Heart right ventricle (tissue), 16 donors: ENCODE measurements at regions not wholly inside any gene's neighbourhood (a gene's known extent, or its start where the extent isn't known, plus 50 kb on each side); places are given as distances from the start of the nearest gene placed in this dataset.

Experiments used
- ATAC-seq, 8 donors: fragments of 200-7000 bp; cut with Tn5 transposase; one replicate each; pipeline ENCODE4 v1.9.1; 2020; ENCODE audit warnings: mild to moderate bottlenecking in 8 of 8, moderate library complexity in 8 of 8, moderate number of reproducible peaks in 1 of 8
- DNase-seq, 2 donors: peaks; one replicate each; pipeline ENCODE4 v3.0.0-alpha.2; 2020
- H3K27ac ChIP-seq, 10 donors: fragments of 200-600 bp; sonication (generic) in 2 of 10; one replicate each; pipeline versions ENCODE4 v1.5.0 to v1.8.0; 2020 to 2022; ENCODE audit warnings: mild to moderate bottlenecking in 3 of 10
- H3K27me3 ChIP-seq, 7 donors: fragments of 200-600 bp; one replicate each; pipeline ENCODE4 v1.8.0; 2021 to 2022; ENCODE audit warnings: mild to moderate bottlenecking in 2 of 7
- H3K36me3 ChIP-seq, 9 donors: fragments of 200-600 bp; sonication (generic) in 1 of 9; one replicate each; pipeline versions ENCODE4 v1.5.0 to v1.8.0; 2020 to 2022; ENCODE audit warnings: mild to moderate bottlenecking in 2 of 9
- H3K4me1 ChIP-seq, 9 donors: fragments of 200-600 bp; sonication (generic) in 1 of 9; one replicate each; pipeline versions ENCODE4 v1.5.0 to v1.8.0; 2020 to 2022; ENCODE audit warnings: mild to moderate bottlenecking in 4 of 9
- H3K4me3 ChIP-seq, 10 donors: fragments of 200-600 bp; sonication (generic) in 2 of 10; one replicate each; pipeline versions ENCODE4 v1.5.0 to v1.8.0; 2020 to 2022; ENCODE audit warnings: mild to moderate bottlenecking in 7 of 10, moderate library complexity in 2 of 10
- H3K9me3 ChIP-seq, 11 donors: fragments of 200-600 bp in 10 of 11; sonication (generic) in 2 of 11; one replicate each; pipeline versions ENCODE4 v1.5.0 to v1.8.0; 2013 to 2022; ENCODE audit warnings: mild to moderate bottlenecking in 2 of 11, control low read depth in 1 of 11, moderate library complexity in 1 of 11
- CTCF ChIP-seq, 9 donors: fragments of 200-600 bp; sonication (generic) in 2 of 9; IDR thresholded peaks; one replicate each; pipeline versions ENCODE4 v1.5.0 to v1.8.0; 2021 to 2022; ENCODE audit warnings: antibody characterized with exemption in 9 of 9, mild to moderate bottlenecking in 5 of 9, moderate library complexity in 1 of 9
- WGBS, 2 donors: extraction: QIAGEN DNeasy Blood & Tissue Kit; methylation state at CpG; one replicate each; pipeline ENCODE4 v1.1.7; 2013; ENCODE audit warnings: inconsistent platforms in 1 of 2; 5-methylcytosine and 5-hydroxymethylcytosine counted together
- intact Hi-C, 10 donors: fragments of 100-400 bp; cut with DNase I; formaldehyde crosslinking; loops; one replicate each; pipeline versions ENCODE4 v1.11.1 to v1.14.2; 2022
- donor health status: Arrhythmogenic right ventricular cardiomyopathy.
- donor health status: ischemic (EF 13 %, LVEDD 7.1; RV severe dilation, severe dysfunction).
- donor health status: healthy with polysubstance abuse.
- donor health status: DM: no; HTN: yes; CAD: no.
- donor health status: DM: no; HTN: no; CAD: no.
- donor health status: ischemic (EF 25% LVEDD 6.9; RV normal size, moderate dysfunction).
- donor health status: ischemic (EF 25% LVEDD 5.7; RV mildly dilated, moderate dysfunction).
- donor health status: healthy.
- donor health status: DM: yes; HTN: yes; CAD: no.
- donor health status: Ischemic cardiomyopathy.
- donor health status: ischemic (EF 35%, LVEDD 5.7; RV mildly dilated, moderate dysfunction).
- donor health status: nonischemic (EF 11% LVEDD 7.7; RV severe dilation, severe dysfunction).
- donor health status: DM: yes; HTN: yes; CAD: no.
- donor health status: PGD.
- donor health status: ischemic (EF 29% LVEDD 5.4; RV normal size, mild dysfunction).
- donor health status: nonischemic (EF 23%, LVEDD 6.1; RV moderate dilation, normal function).

- no peak overlapping the region for H3K27ac ChIP-seq
- 23 to 29% methylated on average over 1 of the region's 1 CpG for WGBS, 2 donors
Observed at GRCh38 chr9:117907420-117907819, 203.2 kb downstream of the TLR4 start.

GRCh38 chr9:117916291-117916690 is 212.1 kb downstream of the TLR4 start:
- H3K4me3 ChIP-seq = no peak overlapping the region
- H3K9me3 ChIP-seq = peaks cover 0 to 17% (median 9%) of the 10 kb centered on the region in 11 donors
- no peaks in the 10 kb centered on the region for H3K36me3 ChIP-seq
- 75 to 86% methylated on average over 2 of the region's 2 CpGs for WGBS, 2 donors
- DNase-seq (no peak), ATAC-seq (no peak)
- no peak for TF ChIP-seq CTCF (IDR thresholded peaks at IDR 0.05)
- H3K27ac ChIP-seq = no peak overlapping the region
- intact Hi-C loops = no loop called here
- H3K4me1 ChIP-seq = no peaks in the 10 kb centered on the region
- no peaks in the 10 kb centered on the region for H3K27me3 ChIP-seq

More at GRCh38 chr9:117907420-117907819, 203.2 kb downstream of the TLR4 start:
- no peaks in the 10 kb centered on the region for H3K36me3 ChIP-seq
- TF ChIP-seq CTCF (IDR thresholded peaks at IDR 0.05) = no peak
- no peak overlapping the region for H3K4me3 ChIP-seq
- peaks cover 0 to 36% (median 8%) of the 10 kb centered on the region in 11 donors for H3K9me3 ChIP-seq
- H3K4me1 ChIP-seq = no peaks in the 10 kb centered on the region
- no peaks in the 10 kb centered on the region for H3K27me3 ChIP-seq
- ATAC-seq (no peak), DNase-seq (no peak)
- intact Hi-C loops = no loop called here

GRCh38 chr9:117917873-117918272 is 213.7 kb downstream of the TLR4 start:
- Histone ChIP-seq H3K4me1 (no peaks in the 10 kb centered on the region), H3K27ac (no peak overlapping the region), H3K36me3 (no peaks in the 10 kb centered on the region), H3K9me3 (peaks cover 0 to 2% (median 0%) of the 10 kb centered on the region in 11 donors), H3K4me3 (no peak overlapping the region), H3K27me3 (no peaks in the 10 kb centered on the region)
- ATAC-seq = no peak
- 54 to 62% methylated on average over 6 of the region's 6 CpGs for WGBS, 2 donors
- TF ChIP-seq CTCF (IDR thresholded peaks at IDR 0.05) = no peak
- DNase-seq = no peak
- intact Hi-C loops = no loop called here

DNA sequence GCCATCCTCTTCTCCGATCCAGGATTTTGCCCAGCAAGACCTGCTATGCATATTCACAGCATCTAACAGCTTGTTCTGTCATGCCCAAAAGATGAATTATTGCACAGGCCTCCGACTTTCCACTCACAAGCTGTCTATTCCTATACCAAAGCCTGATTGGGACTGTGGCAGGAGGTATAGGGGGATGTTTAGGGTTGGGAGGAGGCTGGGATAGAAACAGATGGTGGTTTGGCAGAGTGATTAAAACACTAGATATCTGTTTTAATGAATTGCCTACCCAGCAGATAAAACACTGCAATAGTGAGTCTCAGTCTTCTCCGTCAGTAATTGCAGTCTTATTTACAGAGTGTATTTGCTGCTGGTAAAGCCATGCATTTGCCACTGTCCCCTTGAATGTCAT is 215.3 kb downstream of the TLR4 start:
- intact Hi-C loops = no loop called here

More for the DNA sequence above, 215.3 kb downstream of the TLR4 start:
- no peak for TF ChIP-seq CTCF (IDR thresholded peaks at IDR 0.05)
- no peak for DNase-seq
- no peaks in the 10 kb centered on the region for H3K27me3 ChIP-seq
- H3K4me3 ChIP-seq = no peak overlapping the region
- no peaks in the 10 kb centered on the region for H3K36me3 ChIP-seq
- WGBS, 2 donors = 70 to 73% methylated on average over 3 of the region's 3 CpGs
- no peak for ATAC-seq
- no peaks in the 10 kb centered on the region for H3K9me3 ChIP-seq
- H3K27ac ChIP-seq = no peak overlapping the region
- no peaks in the 10 kb centered on the region for H3K4me1 ChIP-seq
